NB4 (cell line): ENCODE measurements at regions not wholly inside any gene's neighbourhood (a gene's known extent, or its start where the extent isn't known, plus 50 kb on each side); places are given as distances from the start of the nearest gene placed in this dataset.

Experiments used
- DNase-seq: peaks from one replicate; pipeline ENCODE4 v3.0.0; 2010; ENCODE audit warnings: low read depth
- H3K4me3 ChIP-seq: one replicate; pipeline ENCODE4 v1.5.1; 2011; ENCODE audit warnings: mild to moderate bottlenecking, low read depth, low read length, moderate library complexity
- CTCF ChIP-seq: IDR thresholded peaks from one replicate; pipeline ENCODE4 v1.5.1; 2012; ENCODE audit warnings: low read depth, low read length
- MAX ChIP-seq: IDR thresholded peaks from 2 replicates; pipeline ENCODE4 v1.6.1; 2011; ENCODE audit warnings: low read depth, low read length
- MYC ChIP-seq: IDR thresholded peaks from 2 replicates; pipeline ENCODE4 v1.6.1; 2011; ENCODE audit warnings: low read depth, low read length
- POLR2A ChIP-seq: IDR thresholded peaks from 2 replicates; pipeline ENCODE4 v1.6.1; 2011; ENCODE audit warnings: mild to moderate bottlenecking; ENCODE audit not compliant: insufficient read length; ENCODE audit errors: extremely low read depth

GRCh38 chr20:52843425-52843824 is 128.7 kb upstream of the TSHZ2 start:
- peak; percentile 6 for DNase-seq
- TF ChIP-seq MAX (no peak), CTCF (no peak), POLR2A (no peak), MYC (no peak)
- H3K4me3 ChIP-seq, result no peak overlapping the region

GRCh38 chr20:52841003-52841402 is 131.2 kb upstream of the TSHZ2 start:
- no peak for TF ChIP-seq MYC
- no peak for TF ChIP-seq CTCF
- no peak for TF ChIP-seq POLR2A
- TF ChIP-seq MAX, result no peak
- DNase-seq, result no peak
- no peak overlapping the region for H3K4me3 ChIP-seq

- H3K4me3 ChIP-seq, result no peak overlapping the region
- DNase-seq, result no peak
- TF ChIP-seq MYC (no peak), CTCF (no peak), POLR2A (no peak)
Observed at GRCh38 chr20:52840041-52840440, 132.1 kb upstream of the TSHZ2 start.

- DNase-seq, result no peak
- H3K4me3 ChIP-seq, result no peak overlapping the region
- no peak for TF ChIP-seq MAX
- TF ChIP-seq CTCF, result no peak
- no peak for TF ChIP-seq MYC
- no peak for TF ChIP-seq POLR2A
Observed at GRCh38 chr20:52838510-52839241, 133.5 kb upstream of the TSHZ2 start.

- TF ChIP-seq POLR2A (no peak), MAX (no peak), MYC (no peak), CTCF (no peak)
- no peak overlapping the region for H3K4me3 ChIP-seq
- DNase-seq, result no peak
Observed at GRCh38 chr20:52837378-52837777, 134.8 kb upstream of the TSHZ2 start.
